ENCODE measurements at regions not wholly inside any gene's neighbourhood (a gene's known extent, or its start where the extent isn't known, plus 50 kb on each side); places are given as distances from the start of the nearest gene placed in this dataset.

- CTCF ChIA-PET (ENCODE audit: unreplicated experiment) = interaction anchor here (0.6 kb wide), 1 partner anchor 48 kb away, joined by 3 read pairs; no protein-coding TSS in a partner anchor
- H3K4me3 ChIP-seq (ENCODE audit: low read depth, low read length, poor library complexity, severe bottlenecking) = no peak overlapping the region
- intact Hi-C loops (cut with micrococcal nuclease; ENCODE audit: unreplicated experiment) = no loop called here
- 0 out of 2 replicates have a peak, but pooled peaks cover 5% of the 10 kb centered on the region for H3K9me3 ChIP-seq (ENCODE audit: low read length)
- no peaks in the 10 kb centered on the region for H3K9me2 ChIP-seq (ENCODE audit: insufficient read depth, low read length)
- POLR2A ChIA-PET = no interaction called here
- H3K36me3 ChIP-seq (ENCODE audit: insufficient read depth, low read length) = no peaks in the 10 kb centered on the region
- no peaks in the 10 kb centered on the region for H4K20me1 ChIP-seq (ENCODE audit: insufficient read depth, low read length)
- TF ChIP-seq, protein P1, sequence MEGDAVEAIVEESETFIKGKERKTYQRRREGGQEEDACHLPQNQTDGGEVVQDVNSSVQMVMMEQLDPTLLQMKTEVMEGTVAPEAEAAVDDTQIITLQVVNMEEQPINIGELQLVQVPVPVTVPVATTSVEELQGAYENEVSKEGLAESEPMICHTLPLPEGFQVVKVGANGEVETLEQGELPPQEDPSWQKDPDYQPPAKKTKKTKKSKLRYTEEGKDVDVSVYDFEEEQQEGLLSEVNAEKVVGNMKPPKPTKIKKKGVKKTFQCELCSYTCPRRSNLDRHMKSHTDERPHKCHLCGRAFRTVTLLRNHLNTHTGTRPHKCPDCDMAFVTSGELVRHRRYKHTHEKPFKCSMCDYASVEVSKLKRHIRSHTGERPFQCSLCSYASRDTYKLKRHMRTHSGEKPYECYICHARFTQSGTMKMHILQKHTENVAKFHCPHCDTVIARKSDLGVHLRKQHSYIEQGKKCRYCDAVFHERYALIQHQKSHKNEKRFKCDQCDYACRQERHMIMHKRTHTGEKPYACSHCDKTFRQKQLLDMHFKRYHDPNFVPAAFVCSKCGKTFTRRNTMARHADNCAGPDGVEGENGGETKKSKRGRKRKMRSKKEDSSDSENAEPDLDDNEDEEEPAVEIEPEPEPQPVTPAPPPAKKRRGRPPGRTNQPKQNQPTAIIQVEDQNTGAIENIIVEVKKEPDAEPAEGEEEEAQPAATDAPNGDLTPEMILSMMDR (conservative IDR thresholded peaks at IDR 0.05; ENCODE audit: low read length) = no peak
- no peak for TF ChIP-seq EZH2phosphoT487 (IDR thresholded peaks at IDR 0.05; ENCODE audit: borderline replicate concordance, low read depth, low read length)
- no peaks in the 10 kb centered on the region for H3K79me2 ChIP-seq (ENCODE audit: insufficient read depth, low read depth, low read length)
- BruUV-seq (replicated peaks) = no TSS peak
- peak overlapping the region; percentile 15; the same call in 1 of the 2 replicates for H3K4me2 ChIP-seq (ENCODE audit: low read length)
- no peak overlapping the region for H2AFZ ChIP-seq (ENCODE audit: low read length)
- peaks cover 67% of the 10 kb centered on the region for H3K4me1 ChIP-seq (ENCODE audit: insufficient read depth, low read length, poor library complexity, severe bottlenecking)
- no peak for DNase-seq (ENCODE audit: low spot score)
- no peak overlapping the region for H3K27ac ChIP-seq (ENCODE audit: low read depth, low read length, poor library complexity, severe bottlenecking)
Observed at GRCh38 chr10:78173360-78174015, 139.8 kb downstream of the RPS24 start.

DNA sequence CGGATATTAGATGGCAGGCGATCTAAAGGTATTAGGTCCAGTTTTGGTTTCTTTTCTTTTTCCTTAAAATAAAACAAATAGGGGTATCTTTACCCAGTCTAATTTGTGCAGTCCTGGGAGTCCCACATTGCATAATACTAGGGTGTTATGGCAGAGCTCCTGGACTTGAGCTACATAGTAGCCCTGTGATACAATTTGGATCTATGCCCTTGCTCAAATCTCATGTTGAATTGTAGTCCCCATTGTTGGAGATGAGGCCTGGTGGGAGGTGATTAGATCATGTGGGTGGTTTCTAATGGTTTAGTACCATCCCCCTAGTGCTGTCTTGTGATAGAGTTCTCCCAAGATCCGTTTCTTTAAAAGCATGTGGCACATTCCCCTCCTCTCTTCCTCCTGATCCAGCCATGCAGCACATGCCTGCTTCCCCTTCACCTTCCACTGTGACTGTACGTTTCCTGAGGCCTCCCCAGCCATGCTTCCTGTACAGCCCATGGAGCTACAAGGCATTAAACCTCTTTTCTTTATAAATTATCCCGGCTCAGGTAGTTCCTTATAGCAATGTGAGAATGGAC, 141.9 kb downstream of the RPS24 start:
- CTCF ChIA-PET (ENCODE audit: unreplicated experiment) = no interaction called here
- Histone ChIP-seq H3K4me2 (ENCODE audit: low read length) (no peak overlapping the region), H3K4me3 (ENCODE audit: low read depth, low read length, poor library complexity, severe bottlenecking) (no peak overlapping the region), H3K27ac (ENCODE audit: low read depth, low read length, poor library complexity, severe bottlenecking) (no peak overlapping the region), H3K79me2 (ENCODE audit: insufficient read depth, low read depth, low read length) (no peaks in the 10 kb centered on the region), H2AFZ (ENCODE audit: low read length) (0 out of 2 replicates have a peak overlapping the region, but pooled peaks have one; percentile 34), H3K36me3 (ENCODE audit: insufficient read depth, low read length) (no peaks in the 10 kb centered on the region), H3K9me3 (ENCODE audit: low read length) (no peaks in the 10 kb centered on the region), H3K9me2 (ENCODE audit: insufficient read depth, low read length) (no peaks in the 10 kb centered on the region), H3K4me1 (ENCODE audit: insufficient read depth, low read length, poor library complexity, severe bottlenecking) (peaks cover 55% of the 10 kb centered on the region), H4K20me1 (ENCODE audit: insufficient read depth, low read length) (no peaks in the 10 kb centered on the region)
- TF ChIP-seq, protein P1 (conservative IDR thresholded peaks at IDR 0.05; ENCODE audit: low read length) = no peak
- no peak for TF ChIP-seq EZH2phosphoT487 (IDR thresholded peaks at IDR 0.05; ENCODE audit: borderline replicate concordance, low read depth, low read length)
- POLR2A ChIA-PET = no interaction called here
- BruUV-seq (replicated peaks) = no TSS peak
- no peak for DNase-seq (ENCODE audit: low spot score)
- intact Hi-C loops (cut with micrococcal nuclease; ENCODE audit: unreplicated experiment) = no loop called here

All from OCI-LY7 (cell line).